ENCODE measurements at regions not wholly inside any gene's neighbourhood (a gene's known extent, or its start where the extent isn't known, plus 50 kb on each side); places are given as distances from the start of the nearest gene placed in this dataset.
A peak's percentile ranks its signal among the peaks of the same experiment; 100 is the strongest.
"Not testable (repeated sequence)": the region's sequence is repeated elsewhere in the genome, so short reads cannot be mapped to it uniquely, and the experiment has no call there.

- Mint-ChIP-seq H3K27me3 (ENCODE audit: low read depth) (peaks cover 2% of the 10 kb centered on the region), H3K36me3 (ENCODE audit: low read depth) (no peaks in the 10 kb centered on the region), H3K4me1 (ENCODE audit: low read depth) (no peaks in the 10 kb centered on the region), H3K9me3 (peaks cover 1% of the 10 kb centered on the region), H3K4me3 (no peak overlapping the region), H3K27ac (no peak overlapping the region)
- CTCF ChIA-PET, result no interaction called here
- DNase-seq, result no peak
- intact Hi-C loops (cut with micrococcal nuclease), result no loop called here
These were observed 319.1 kb upstream of the NT5E start for GRCh38 chr6:85130743-85131142.

DNA sequence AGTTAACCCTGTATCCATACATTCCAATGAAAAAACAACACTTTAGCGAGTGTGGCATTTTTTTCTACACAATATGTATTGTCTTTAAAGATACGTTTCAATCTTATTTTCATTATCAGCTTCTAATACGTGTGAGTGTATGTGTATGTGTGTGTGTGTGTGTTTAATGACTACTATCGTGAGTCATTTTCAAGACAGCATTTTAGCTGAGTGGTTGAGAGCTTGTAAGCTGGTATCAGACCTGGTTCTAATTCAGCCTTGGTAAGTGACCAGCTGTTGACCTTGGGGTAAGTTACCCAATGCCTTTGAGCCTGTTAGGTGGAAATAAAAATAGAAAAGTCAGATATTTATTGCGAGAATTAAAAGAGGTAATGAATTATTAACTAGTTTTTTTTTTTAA lies 320.0 kb upstream of the NT5E start:
- CTCF ChIA-PET, result no interaction called here
- Mint-ChIP-seq H3K4me3 (no peak overlapping the region), H3K27ac (no peak overlapping the region), H3K27me3 (ENCODE audit: low read depth) (peaks cover 2% of the 10 kb centered on the region), H3K4me1 (ENCODE audit: low read depth) (no peaks in the 10 kb centered on the region), H3K36me3 (ENCODE audit: low read depth) (no peaks in the 10 kb centered on the region), H3K9me3 (no peaks in the 10 kb centered on the region)
- no peak for DNase-seq
- intact Hi-C loops (cut with micrococcal nuclease), result no loop called here

GRCh38 chr6:85128781-85129180 lies 321.1 kb upstream of the NT5E start:
- DNase-seq, result no peak
- intact Hi-C loops (cut with micrococcal nuclease), result no loop called here
- Mint-ChIP-seq H3K9me3 (no peaks in the 10 kb centered on the region), H3K4me3 (no peak overlapping the region), H3K4me1 (ENCODE audit: low read depth) (no peaks in the 10 kb centered on the region), H3K36me3 (ENCODE audit: low read depth) (no peaks in the 10 kb centered on the region), H3K27me3 (ENCODE audit: low read depth) (peaks cover 2% of the 10 kb centered on the region), H3K27ac (no peak overlapping the region)
- CTCF ChIA-PET, result no interaction called here

- H3K4me3 Mint-ChIP-seq; CTCF ChIA-PET; intact Hi-C loops (cut with micrococcal nuclease); H3K4me1 Mint-ChIP-seq (ENCODE audit: low read depth); H3K36me3 Mint-ChIP-seq (ENCODE audit: low read depth); H3K27me3 Mint-ChIP-seq (ENCODE audit: low read depth); H3K27ac Mint-ChIP-seq; DNase-seq; H3K9me3 Mint-ChIP-seq: not testable (repeated sequence)
These were observed 321.6 kb upstream of the NT5E start for GRCh38 chr6:85128256-85128655.

DNA sequence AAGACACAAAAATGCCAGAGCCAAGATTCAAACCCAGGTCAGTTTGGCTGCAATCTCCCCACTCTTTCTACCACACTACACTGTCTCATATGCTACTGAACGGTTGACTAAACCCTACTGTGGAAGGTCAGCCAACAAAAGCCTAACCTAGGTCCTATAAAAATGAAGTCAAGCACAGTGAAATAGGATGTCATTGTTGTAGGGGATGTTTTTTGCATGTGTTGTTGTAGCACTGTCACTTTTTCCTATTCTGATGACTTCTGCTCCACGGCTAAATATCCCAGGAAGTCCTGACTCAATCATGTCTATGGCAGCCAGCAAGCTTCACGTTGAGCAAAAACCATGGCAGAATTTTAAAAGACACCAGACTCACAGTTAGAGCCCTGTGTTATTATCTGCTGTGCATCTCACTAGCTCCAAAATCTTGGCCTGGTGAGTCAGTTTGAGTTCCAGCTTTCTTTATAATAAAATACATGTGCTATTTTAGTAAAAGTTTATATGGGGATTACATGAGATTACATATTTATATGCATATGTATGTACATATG lies 322.1 kb upstream of the NT5E start:
- intact Hi-C loops (cut with micrococcal nuclease), result no loop called here
- Mint-ChIP-seq H3K36me3 (ENCODE audit: low read depth) (no peaks in the 10 kb centered on the region), H3K9me3 (no peaks in the 10 kb centered on the region), H3K4me1 (ENCODE audit: low read depth) (no peaks in the 10 kb centered on the region), H3K27ac (no peak overlapping the region), H3K27me3 (ENCODE audit: low read depth) (peaks cover 2% of the 10 kb centered on the region), H3K4me3 (no peak overlapping the region)
- CTCF ChIA-PET, result interaction anchor here (0.9 kb wide), 1 partner anchor 16 kb away, joined by 3 read pairs; no protein-coding TSS in a partner anchor
- no peak for DNase-seq

GRCh38 chr6:85127168-85127498 lies 322.8 kb upstream of the NT5E start:
- Mint-ChIP-seq H3K9me3 (no peaks in the 10 kb centered on the region), H3K4me1 (ENCODE audit: low read depth) (no peaks in the 10 kb centered on the region), H3K27me3 (ENCODE audit: low read depth) (peaks cover 2% of the 10 kb centered on the region), H3K27ac (no peak overlapping the region), H3K36me3 (ENCODE audit: low read depth) (no peaks in the 10 kb centered on the region), H3K4me3 (no peak overlapping the region)
- no peak for DNase-seq
- intact Hi-C loops (cut with micrococcal nuclease), result no loop called here
- CTCF ChIA-PET, result interaction anchor here (0.9 kb wide), 1 partner anchor 17 kb away, joined by 3 read pairs; no protein-coding TSS in a partner anchor

GRCh38 chr6:85126485-85127167 lies 323.3 kb upstream of the NT5E start:
- peak; percentile 21 for DNase-seq
- Mint-ChIP-seq H3K27me3 (ENCODE audit: low read depth) (peaks cover 2% of the 10 kb centered on the region), H3K27ac (no peak overlapping the region), H3K4me1 (ENCODE audit: low read depth) (no peaks in the 10 kb centered on the region), H3K4me3 (no peak overlapping the region), H3K36me3 (ENCODE audit: low read depth) (no peaks in the 10 kb centered on the region), H3K9me3 (no peaks in the 10 kb centered on the region)
- intact Hi-C loops (cut with micrococcal nuclease), result no loop called here
- CTCF ChIA-PET, result interaction anchor here (0.9 kb wide), 1 partner anchor 17 kb away, joined by 3 read pairs; no protein-coding TSS in a partner anchor

GRCh38 chr6:85125526-85125925 lies 324.4 kb upstream of the NT5E start:
- Mint-ChIP-seq H3K4me3 (no peak overlapping the region), H3K36me3 (ENCODE audit: low read depth) (no peaks in the 10 kb centered on the region)

GRCh38 chr6:85124472-85125354 lies 325.2 kb upstream of the NT5E start:
- Mint-ChIP-seq H3K9me3 (no peaks in the 10 kb centered on the region), H3K4me1 (ENCODE audit: low read depth) (no peaks in the 10 kb centered on the region), H3K27ac (no peak overlapping the region), H3K4me3 (no peak overlapping the region), H3K36me3 (ENCODE audit: low read depth) (no peaks in the 10 kb centered on the region), H3K27me3 (ENCODE audit: low read depth) (peaks cover 2% of the 10 kb centered on the region)
- CTCF ChIA-PET, result no interaction called here
- intact Hi-C loops (cut with micrococcal nuclease), result no loop called here
- no peak for DNase-seq

More at GRCh38 chr6:85125526-85125925, 324.4 kb upstream of the NT5E start:
- DNase-seq, result no peak
- CTCF ChIA-PET, result no interaction called here
- intact Hi-C loops (cut with micrococcal nuclease), result no loop called here
- H3K27ac Mint-ChIP-seq, result no peak overlapping the region
- H3K27me3 Mint-ChIP-seq (ENCODE audit: low read depth), result peaks cover 2% of the 10 kb centered on the region
- no peaks in the 10 kb centered on the region for H3K9me3 Mint-ChIP-seq
- H3K4me1 Mint-ChIP-seq (ENCODE audit: low read depth), result no peaks in the 10 kb centered on the region

- Mint-ChIP-seq H3K4me1 (ENCODE audit: low read depth) (no peaks in the 10 kb centered on the region), H3K36me3 (ENCODE audit: low read depth) (no peaks in the 10 kb centered on the region), H3K27ac (no peak overlapping the region), H3K4me3 (no peak overlapping the region), H3K9me3 (no peaks in the 10 kb centered on the region), H3K27me3 (ENCODE audit: low read depth) (peaks cover 2% of the 10 kb centered on the region)
- intact Hi-C loops (cut with micrococcal nuclease), result no loop called here
- CTCF ChIA-PET, result no interaction called here
- DNase-seq, result no peak
These were observed 328.7 kb upstream of the NT5E start for GRCh38 chr6:85121158-85121557.

DNA sequence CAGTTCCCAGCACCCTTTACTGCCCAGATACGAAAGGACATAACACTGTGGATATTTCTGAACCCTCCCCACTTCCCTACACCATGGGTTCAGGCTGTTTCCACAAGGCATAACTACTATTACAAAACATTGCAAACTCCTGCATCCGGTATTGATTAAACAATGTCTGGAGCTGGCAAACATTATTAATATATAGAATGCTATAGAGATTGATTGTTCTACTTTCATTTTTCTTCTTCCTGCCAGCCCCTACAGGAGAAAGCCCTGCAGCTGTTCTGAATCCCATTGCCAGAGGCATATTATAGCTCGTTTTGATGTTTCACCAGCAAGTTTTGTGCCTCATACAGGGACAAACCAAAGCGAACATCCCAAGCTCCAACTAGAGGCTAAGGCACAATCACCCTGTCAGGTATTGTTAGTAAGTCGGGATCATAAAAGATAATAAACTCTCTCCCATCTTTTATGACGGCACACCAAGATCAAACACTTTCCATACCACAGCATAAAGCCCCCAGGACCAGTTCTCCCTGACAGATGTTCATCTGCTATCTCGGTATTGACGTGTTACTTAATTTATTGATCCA lies 331.1 kb upstream of the NT5E start:
- DNase-seq, result no peak
- Mint-ChIP-seq H3K9me3 (no peaks in the 10 kb centered on the region), H3K4me3 (no peak overlapping the region), H3K4me1 (ENCODE audit: low read depth) (no peaks in the 10 kb centered on the region), H3K36me3 (ENCODE audit: low read depth) (no peaks in the 10 kb centered on the region), H3K27ac (no peak overlapping the region), H3K27me3 (ENCODE audit: low read depth) (no peaks in the 10 kb centered on the region)
- CTCF ChIA-PET, result no interaction called here
- intact Hi-C loops (cut with micrococcal nuclease), result no loop called here

DNA sequence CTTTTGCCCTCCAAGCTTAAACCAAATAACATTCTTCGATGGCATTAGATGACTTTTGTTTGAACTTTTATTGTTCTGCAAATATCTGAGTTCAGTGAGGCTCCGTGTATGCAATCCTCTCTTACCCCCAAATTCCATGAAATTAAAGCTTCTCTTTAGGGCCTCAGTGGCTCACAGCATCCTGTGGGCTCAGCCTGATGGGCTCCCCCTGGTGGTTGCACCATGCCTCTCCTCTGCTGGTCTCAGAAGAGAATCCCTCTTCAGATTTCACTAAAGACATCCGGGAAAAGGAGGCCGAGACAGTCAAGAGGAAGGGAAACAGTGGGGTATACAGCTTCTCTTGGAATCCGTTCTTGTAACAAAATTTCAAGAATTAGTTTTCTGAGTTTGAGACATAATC lies 331.6 kb upstream of the NT5E start:
- intact Hi-C loops (cut with micrococcal nuclease), result no loop called here
- Mint-ChIP-seq H3K4me1 (ENCODE audit: low read depth) (no peaks in the 10 kb centered on the region), H3K36me3 (ENCODE audit: low read depth) (no peaks in the 10 kb centered on the region), H3K9me3 (no peaks in the 10 kb centered on the region), H3K27me3 (ENCODE audit: low read depth) (no peaks in the 10 kb centered on the region), H3K27ac (no peak overlapping the region), H3K4me3 (no peak overlapping the region)
- CTCF ChIA-PET, result no interaction called here
- no peak for DNase-seq

Measured in activated naive CD4-positive, alpha-beta T cell treated with anti-CD3 and anti-CD28 coated beads for 36 hours (primary cell).